ENCODE measurements at regions not wholly inside any gene's neighbourhood (a gene's known extent, or its start where the extent isn't known, plus 50 kb on each side); places are given as distances from the start of the nearest gene placed in this dataset.

- DNase-seq, result no peak
Observed at GRCh38 chr1:201686714-201687455, 142.1 kb upstream of the IPO9 start.

GRCh38 chr1:201688514-201688913 is 140.4 kb upstream of the IPO9 start:
- no peak for DNase-seq

- no peak for DNase-seq
Observed at GRCh38 chr1:201689647-201690046, 139.3 kb upstream of the IPO9 start.

GRCh38 chr1:201690528-201690927 is 138.4 kb upstream of the IPO9 start:
- no peak for DNase-seq

GRCh38 chr1:201691716-201692554 is 137.0 kb upstream of the IPO9 start:
- no peak for DNase-seq

- DNase-seq, result no peak
Observed at GRCh38 chr1:201692555-201693394, 136.2 kb upstream of the IPO9 start.

- no peak for DNase-seq
Observed at GRCh38 chr1:201693890-201694607, 134.9 kb upstream of the IPO9 start.

GRCh38 chr1:201694608-201695335 is 134.2 kb upstream of the IPO9 start:
- DNase-seq, result no peak

GRCh38 chr1:201695607-201696006 is 133.3 kb upstream of the IPO9 start:
- no peak for DNase-seq

GRCh38 chr1:201696217-201696761 is 132.7 kb upstream of the IPO9 start:
- DNase-seq, result no peak

- no peak for DNase-seq
Observed at GRCh38 chr1:201697174-201697573, 131.8 kb upstream of the IPO9 start.

GRCh38 chr1:201701831-201702230 is 127.1 kb upstream of the IPO9 start:
- DNase-seq, result no peak

GRCh38 chr1:201702936-201703335 is 126.0 kb upstream of the IPO9 start:
- DNase-seq, result no peak

GRCh38 chr1:201703621-201704438 is 125.1 kb upstream of the IPO9 start:
- peak; percentile 75 to 81 for DNase-seq

- DNase-seq, result no peak
Observed at GRCh38 chr1:201704439-201704792, 124.5 kb upstream of the IPO9 start.

GRCh38 chr1:201705389-201705788 is 123.6 kb upstream of the IPO9 start:
- no peak for DNase-seq

- no peak for DNase-seq
Observed at GRCh38 chr1:201706109-201706508, 122.8 kb upstream of the IPO9 start.

GRCh38 chr1:201707027-201707426 is 121.9 kb upstream of the IPO9 start:
- DNase-seq, result no peak

GRCh38 chr1:201707656-201708055 is 121.3 kb upstream of the IPO9 start:
- no peak for DNase-seq

GRCh38 chr1:201708085-201708512 is 120.9 kb upstream of the IPO9 start:
- DNase-seq, result no peak
